Fibroblast of peridontal ligament (primary cell): ENCODE measurements at regions not wholly inside any gene's neighbourhood (a gene's known extent, or its start where the extent isn't known, plus 50 kb on each side); places are given as distances from the start of the nearest gene placed in this dataset.
"Not testable (repeated sequence)": the region's sequence is repeated elsewhere in the genome, so short reads cannot be mapped to it uniquely, and the experiment has no call there.

ENCODE experiments used
- DNase-seq: peaks from one replicate; pipeline ENCODE4 v3.0.0-alpha.2; 2010; ENCODE audit errors: extremely low read depth

DNA sequence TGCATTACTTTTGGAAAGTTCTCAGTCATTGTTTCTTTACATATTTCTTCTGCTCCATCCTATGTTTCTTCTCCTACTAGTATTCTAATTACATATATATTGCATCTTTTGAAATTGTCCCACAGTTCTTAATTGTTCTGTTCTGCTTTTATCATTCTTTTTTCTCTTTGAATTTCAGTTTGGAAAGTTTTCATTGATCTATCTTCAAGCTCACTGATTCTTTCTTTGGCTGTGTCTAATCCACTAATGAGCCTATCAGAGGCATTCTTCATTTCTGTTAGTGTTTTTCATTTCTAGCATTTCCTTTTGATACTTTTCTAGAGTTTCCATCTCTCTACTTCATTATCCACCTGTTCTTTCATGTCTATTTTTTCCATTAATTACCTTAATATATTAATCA lies 159.0 kb upstream of the KCNJ15 start:
- DNase-seq = no peak

DNA sequence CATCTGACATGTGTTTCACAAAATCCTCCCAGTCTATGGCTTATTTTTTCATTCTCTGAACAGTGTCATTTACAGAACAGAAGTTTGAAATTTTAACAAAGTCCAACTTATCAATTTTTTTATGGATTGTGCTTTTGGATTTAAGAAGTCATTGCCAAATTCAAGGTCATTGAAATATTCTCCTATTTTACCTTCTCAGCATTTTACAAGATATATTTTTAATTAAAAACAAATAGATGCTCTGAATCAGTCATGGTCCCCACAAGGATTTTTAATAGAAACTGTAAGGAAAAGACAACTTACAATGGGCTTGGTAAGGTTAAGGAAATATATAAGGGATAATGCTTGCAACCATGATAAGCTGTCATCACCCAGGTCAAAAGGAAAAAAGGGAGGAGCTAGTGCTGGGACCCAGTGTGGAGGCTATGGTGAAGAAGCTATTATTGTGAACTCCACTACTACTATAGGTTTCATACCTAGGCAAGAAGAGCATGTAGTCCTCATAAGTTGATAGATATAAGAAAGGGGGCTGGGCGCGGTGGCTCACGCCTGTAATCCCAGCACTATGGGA lies 144.5 kb upstream of the KCNJ15 start:
- DNase-seq = no peak

DNA sequence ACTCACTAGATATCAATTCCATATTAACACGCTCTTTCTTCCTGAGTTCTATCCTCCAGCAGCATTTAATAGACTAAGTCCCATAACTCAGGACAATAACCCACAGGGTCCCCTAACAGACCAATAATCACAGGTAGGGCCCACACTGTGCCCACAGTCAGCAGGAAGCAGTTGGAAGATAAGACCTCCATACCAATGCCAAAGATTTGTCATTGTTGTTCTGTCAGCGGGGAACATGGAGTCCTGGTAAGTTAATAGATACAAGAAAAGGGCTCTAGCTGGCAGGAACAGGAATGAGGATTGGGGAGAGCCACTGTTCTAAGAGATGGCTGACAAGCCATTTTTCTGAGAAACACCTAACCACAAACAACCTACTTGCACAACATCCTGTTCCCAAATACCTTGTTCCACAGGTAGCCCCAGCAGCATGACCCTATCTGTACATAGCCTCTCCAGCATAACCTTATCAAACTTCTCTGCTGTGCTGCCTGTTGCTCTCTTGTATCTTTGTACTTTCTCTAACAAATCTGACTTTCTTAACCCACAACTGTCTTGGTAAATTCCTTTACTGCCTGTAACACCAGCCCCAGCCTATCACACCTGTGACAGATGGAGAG lies 142.0 kb upstream of the KCNJ15 start:
- no peak for DNase-seq

DNA sequence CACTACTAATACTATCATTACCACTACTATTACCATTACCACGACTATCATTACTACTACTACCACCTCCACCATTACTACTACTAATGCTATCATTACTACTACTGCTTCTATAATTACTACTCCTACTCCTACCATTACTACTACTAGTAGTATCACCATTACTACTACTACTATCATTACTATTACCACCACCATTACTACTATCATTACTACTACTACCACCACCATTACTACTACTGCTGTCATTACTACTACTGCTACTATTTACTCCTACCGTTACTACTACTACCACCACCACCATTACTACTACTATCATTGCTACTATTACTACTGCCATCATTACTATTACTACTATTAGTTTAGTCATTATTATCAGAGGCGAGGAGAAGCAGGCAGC lies 140.9 kb upstream of the KCNJ15 start:
- DNase-seq = no peak

DNA sequence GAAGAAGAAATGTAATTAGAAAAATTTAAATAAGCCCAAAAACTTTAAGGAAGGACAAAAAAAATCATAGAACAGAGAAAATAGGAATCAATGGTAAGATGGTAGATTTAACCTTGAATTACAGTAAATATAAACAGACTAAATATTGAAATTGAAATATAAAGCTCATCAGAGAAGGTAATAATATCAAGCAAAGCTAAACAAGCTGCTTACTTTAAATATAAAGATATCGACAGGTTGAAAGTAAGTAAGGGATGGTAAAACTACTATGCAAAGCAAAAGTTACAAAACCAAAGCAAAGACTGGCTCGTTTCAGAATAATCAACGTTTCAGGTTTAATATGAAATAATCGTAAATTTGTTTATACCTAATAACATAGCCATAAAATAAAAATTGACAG lies 137.0 kb upstream of the KCNJ15 start:
- no peak for DNase-seq

DNA sequence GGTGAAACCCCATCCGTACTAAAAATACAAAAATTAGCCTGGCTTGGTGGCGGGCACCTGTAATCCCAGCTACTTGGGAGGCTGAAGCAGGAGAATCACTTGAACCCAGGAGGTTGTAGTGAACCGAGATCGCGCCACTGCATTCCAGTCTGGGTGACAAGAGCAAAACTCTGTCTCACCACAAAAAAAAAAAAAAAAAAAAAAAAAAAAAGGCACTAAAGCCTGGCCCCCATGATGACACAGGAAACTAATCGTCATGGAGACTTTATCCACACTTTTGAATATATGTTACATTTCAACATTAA lies 136.2 kb upstream of the KCNJ15 start:
- DNase-seq = not testable (repeated sequence)

DNA sequence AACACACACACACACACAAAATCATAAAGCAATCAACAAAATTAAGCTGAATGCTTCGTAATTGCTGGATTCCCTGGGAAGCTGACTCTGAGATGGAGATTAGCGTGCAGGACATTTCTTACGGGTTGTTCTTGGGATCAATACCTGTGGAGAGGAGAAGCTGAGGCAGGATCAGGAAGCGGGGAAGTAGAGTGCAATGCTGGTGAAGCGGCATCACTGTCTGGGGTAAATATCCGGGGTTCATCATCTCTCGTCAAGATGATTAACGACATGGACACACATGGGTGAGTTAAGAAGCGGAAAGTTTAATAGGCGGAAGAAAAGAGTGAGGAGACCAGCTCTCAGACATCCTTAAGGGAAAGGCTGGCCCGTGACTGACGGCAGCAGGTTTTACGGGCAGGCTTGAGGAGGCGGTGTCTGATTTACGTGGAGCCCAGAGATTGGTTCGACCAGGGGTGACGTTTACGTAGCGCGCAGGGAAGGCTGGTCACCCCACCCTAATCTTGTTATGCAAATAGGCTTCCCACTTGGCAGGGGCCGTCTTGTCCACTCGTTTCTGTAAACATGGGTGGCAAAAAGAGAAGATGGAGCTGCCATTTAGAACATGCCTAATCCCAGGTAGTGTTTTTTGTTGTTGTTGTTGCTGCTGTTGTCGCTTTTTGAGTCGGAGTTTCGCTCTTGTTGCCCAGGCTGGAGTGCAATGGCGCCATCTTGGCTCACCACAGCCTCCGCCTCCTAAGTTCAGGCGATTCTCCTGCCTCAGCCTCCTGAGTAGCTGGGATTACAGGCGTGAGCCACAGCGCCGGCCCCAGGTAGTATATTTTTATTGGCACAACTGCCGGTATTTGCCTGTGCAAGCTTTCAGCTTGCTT lies 135.6 kb upstream of the KCNJ15 start:
- no peak for DNase-seq

DNA sequence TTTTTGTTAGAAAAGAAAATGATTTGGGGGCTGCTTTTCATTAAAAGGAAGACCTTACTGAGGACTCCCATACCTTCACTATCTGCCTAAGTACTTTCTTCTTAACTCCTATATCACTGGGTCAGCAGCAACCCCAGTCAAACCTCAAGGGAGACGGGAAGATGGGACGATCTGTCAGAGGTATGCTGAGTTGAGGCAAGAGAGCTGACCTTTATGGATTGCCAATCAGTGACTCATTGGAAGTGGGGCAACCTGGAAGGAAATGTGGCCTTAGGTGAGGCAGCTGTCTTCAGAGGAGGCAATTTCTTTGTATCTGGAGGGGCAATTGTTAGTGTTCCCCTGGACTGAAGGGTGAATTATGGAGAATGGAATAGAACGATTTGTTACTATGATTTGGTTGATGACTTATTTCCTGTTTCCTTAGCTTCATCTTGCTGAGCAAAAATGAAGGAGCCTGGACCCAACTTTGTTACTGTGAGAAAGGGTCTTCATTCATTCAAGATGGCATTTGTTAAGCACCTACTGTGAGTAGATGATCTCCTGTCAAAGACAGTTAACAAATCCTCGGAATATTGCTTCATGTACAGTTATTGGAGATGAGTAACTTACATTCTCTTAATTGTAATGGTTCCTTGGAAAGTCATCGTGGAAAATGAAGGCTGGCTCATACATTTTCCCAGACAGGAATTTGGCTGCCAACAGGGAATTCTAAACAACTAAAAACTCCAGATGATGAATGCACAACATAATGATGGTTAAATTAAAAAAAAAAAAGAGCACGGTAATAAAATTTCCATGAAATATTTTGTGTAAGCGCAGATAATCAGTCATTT lies 134.7 kb upstream of the KCNJ15 start:
- no peak for DNase-seq

DNA sequence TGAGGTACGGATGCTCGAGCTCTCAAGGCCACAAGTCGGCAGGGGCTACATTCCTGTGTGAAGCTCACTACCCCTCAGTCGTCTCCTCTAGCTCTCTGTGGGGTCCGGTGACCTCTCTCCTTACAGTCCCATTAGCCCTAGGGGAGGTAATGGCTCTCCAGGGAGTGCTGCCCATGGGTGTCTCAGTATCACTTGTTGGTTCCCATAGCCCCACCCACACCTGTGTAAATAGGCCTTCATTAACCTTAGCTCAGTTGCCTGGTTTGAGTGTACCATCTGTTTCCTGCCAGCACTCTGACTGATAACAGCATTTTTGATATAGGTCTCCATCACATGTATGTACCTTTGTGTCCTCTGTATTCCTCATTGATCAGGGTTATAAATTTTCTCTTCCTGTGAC lies 133.2 kb upstream of the KCNJ15 start:
- no peak for DNase-seq

DNA sequence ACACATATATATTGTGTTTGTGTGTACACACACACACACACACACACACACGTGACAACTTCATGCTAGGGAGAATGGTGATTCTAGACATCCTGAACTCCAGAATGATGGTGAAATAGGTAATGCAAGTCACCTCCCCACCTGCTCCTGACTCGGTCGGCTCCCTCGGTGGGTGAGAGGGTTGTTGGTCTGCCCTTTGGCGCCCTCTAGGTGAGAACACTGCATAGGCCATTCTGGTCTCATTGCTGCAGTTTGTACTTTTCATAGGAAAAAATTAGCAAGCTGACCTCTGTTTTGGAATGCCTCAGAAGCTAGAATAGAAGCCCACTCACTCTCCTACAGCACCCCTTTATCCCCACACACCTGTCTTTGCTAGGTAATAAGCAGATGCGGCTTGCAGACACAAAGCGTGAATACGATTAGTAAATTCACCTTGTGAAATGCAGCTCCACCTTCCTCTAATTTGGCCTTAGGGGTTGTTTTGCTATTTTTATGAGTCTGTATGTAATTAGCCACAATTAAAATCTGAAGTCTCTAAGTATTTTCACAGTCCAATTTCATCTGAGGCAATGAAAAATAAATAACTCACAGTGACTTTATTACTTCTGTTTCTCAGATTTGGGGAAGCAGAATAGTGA lies 130.0 kb upstream of the KCNJ15 start:
- DNase-seq = peak; percentile 35

DNA sequence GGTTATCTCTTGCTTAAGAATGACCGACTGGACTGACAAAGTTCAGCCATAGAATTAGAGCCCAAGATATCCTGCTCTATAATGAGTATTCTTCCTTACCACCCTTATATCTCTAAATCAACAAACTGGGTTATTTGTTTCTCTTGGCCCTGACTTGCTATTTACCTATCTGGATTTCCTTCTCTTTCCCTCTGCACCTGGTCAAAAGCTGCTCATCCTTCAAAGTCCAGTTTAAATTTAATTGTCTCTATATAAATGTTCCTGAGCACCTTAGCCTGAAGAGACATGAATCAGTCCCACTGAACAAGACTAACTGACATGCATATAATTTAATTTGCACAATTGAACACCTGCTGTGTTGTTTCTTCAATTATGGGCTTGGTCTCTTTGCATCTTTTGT lies 127.1 kb upstream of the KCNJ15 start:
- no peak for DNase-seq

DNA sequence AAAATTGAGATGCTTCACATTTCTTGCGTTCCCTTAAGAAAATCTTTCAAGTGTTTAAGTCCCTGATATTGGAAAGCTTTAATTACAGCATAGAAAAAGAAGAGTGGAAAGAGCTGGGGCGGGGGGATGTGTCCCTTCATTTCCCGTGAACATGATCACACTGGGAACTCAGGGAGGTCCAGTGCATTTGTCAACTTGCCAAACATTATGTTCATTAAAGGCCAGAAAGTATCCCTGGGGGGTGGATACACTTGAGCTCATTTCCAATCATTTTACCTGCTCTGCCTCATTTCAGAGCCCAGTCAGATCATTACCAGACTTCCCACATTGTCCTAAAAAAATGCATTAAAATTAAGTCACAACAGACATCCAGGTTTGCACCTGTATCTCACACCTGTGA lies 123.6 kb upstream of the KCNJ15 start:
- no peak for DNase-seq

DNA sequence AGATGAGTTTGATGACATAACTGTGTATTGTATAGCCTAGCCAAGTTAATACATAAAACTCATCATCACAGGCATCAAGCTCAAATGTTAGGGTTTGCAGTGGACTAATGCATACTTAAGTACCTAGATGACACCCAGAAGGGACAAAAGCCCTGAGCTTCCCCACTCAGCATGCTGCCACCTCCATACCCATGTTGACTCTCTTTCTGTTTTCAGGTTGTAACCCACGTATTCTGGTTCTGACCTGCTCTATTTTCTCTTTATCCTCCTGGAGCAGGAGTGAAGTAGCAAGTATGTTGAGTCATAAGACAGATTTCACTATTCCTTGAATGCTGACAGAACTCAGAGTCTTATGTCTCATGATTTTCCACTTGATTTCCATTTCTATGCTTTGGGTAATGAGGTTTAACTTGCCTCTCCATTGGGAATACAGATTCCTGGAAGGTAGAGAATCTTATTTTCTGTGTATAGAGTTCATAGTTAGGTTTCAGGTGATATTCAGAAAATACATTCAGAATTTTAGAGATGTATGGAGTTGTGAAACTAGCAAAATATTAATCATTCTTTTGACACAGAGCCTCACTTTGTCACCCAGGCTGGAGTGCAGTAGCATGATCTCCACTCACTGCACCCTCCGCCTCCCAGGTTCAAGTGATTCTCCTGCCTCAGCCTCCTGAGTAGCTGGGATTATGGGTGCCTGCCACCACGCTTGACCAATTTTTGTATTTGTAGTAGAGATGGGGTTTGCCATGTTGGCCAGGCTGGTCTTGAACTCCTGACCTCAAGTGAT lies 122.5 kb upstream of the KCNJ15 start:
- DNase-seq = no peak

DNA sequence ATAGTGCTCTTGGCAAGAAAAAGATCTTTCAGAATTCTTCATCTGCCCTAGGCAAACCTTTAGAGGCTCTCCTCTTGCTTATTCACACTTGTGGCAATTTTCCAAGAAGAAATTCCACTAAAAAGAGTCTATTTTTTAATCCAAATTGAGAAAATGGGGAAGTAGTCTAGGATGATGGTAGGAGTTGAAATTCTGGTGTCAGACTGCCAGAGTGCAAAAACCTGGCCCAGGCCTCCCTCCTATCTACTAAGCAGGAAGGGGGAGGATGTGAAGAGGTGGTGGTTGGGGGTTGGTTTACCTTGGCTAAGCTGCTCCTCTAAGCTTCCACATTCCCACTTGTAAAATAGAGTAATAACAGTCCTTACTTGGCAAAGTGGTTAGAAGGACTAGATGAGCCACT lies 120.6 kb upstream of the KCNJ15 start:
- DNase-seq = peak; percentile 16

DNA sequence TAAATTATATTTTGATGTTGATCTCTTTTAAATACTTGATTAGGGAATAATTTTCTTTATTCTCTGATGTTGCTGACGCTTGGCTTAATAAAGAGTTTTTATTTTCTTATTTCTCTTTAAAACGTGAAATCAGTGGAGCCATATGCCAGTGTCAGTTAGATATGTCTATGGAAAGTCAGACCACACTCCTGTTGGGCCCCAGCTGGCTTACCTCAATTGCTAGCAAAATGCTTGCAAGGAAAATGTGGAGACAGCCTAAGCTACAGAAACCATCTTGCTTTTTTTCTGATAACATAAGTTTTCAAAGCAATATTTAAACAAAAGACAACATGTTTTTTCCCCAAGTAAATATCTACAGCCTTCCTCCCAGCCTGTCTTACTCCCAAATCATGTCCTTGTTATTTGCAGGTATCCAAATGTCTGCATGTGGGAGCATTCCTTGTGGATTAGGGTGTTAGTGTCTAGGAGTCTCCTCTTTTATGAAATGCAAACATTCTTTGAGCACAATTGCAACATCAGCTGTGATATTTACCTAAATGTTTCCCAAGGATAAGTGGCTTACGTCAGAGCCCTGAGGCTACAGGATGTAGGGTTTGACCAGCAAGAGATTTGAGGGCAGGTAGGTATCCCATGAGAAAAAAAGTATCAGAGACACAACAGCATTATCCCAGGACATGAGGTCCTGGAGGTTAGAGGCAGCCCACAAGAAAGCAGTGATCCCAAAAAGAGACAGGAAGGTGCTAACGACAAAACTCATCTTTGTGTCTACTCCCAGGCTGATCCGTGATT lies 117.2 kb upstream of the KCNJ15 start:
- DNase-seq = no peak

DNA sequence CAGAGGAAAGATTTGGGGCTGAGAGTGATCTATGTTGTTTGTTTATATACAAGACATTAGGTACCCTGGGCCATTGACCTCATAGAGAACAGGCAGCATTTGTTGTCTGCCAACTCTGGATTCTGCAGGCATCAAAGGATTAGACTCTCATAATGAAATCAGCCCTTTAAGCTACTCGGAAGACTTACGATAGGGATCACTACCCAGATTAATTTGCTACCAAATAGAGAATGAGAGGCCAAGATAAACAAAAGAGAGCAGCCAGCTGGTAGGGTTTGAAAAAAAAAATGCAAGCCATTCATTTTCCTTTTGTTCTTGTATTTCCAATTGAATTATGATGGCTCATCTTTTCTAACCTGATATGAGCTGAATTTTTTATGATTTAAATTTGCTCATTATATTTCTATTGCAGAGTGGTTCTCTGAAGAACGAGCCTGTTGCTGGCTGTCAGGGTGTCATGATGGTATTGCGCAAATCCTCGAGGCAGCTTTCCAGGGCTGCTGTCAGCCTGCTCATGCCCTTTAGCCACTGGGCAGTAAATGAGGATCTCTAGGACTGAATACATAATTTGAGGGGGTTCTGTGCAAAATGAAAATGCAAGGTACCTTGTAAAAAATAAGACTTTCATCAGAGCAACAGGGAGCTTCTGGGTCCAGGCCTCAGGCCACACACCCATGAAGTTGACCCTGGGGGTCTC lies 116.4 kb upstream of the KCNJ15 start:
- peak; percentile 16 for DNase-seq

DNA sequence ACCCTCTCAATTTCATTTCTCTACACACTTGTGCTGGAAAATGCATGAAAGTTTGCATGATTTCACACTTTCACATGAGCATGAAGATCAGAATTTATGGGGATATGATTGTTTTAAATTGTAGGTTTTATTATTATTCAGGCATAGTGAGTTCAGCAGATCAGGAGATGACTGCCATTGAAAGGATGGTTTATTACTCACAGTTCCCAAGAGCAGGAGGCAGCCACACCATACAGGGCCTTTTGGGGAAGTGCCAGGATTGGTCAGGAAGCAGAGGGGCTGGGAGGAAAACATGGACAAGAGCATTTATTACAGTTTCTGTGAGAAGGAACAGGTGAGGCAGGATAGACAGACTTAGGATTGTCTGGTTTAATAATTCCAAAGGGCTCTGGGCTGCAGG lies 114.6 kb upstream of the KCNJ15 start:
- no peak for DNase-seq

DNA sequence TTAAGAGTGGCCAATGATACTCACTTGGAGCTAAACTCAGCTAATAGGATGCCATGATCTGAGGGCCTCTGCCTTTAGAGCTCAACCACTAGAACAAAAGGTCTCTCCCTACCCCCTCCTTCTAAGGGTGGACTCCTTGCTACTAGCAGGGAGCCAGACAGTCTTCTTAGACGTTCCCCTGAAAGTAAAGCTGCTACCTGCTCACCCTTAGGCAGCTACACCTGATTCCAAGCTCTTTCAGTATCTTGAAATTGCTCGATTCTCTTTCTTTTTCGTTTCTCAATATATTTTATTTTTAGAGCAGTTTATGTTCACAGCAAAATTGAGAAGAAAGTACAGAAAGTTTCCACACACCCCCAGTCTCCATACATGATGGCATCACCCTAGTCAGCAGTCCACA lies 112.6 kb upstream of the KCNJ15 start:
- no peak for DNase-seq

DNA sequence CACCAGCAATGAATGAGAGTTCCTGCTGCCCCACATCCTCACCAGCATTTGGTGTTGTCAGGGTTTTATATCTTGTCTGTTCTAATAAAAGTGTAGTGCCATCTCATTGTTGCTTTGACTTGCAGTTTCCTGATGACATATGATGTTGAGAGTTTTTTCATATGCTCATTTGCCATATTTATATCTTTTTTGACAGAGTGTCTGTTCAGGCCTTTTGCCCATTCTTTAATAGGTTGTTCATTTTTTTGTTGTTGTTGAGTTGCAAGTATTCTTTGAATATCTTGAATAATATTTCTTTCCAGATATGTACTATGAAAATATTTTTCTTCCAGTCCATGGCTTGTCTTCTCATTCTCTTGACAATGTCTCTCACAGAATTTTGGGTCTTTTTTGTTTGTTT lies 111.7 kb upstream of the KCNJ15 start:
- no peak for DNase-seq

DNA sequence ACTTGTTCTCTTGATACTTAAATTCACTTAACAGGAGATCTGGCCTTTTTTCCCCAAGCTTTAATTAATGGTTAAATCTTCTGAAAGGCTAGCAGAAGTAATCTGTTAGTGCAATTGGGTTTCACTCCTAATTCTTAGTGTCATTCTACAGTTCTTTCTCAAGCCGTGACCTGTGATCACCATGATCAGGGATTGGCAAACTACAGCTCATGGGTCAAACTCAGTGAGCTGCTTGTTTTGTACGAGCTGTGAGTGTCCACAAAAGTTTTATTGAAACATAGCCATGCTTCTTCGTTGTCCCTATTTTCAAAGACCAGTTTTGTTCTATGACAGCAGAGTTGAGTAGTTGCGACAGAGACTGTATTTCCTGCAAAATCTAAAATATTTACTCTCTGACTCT lies 109.4 kb upstream of the KCNJ15 start:
- no peak for DNase-seq
